ENCODE measurements at regions not wholly inside any gene's neighbourhood (a gene's known extent, or its start where the extent isn't known, plus 50 kb on each side); places are given as distances from the start of the nearest gene placed in this dataset.

GRCh38 chr2:107361751-107362381, 464.8 kb upstream of the RGPD4 start (continued):
- TF ChIP-seq ZNF462 (CRISPR knock-in tag; IDR thresholded peaks at IDR 0.05) (no peak), ZNF114 (CRISPR knock-in tag; IDR thresholded peaks at IDR 0.05) (no peak), EZH2 (IDR thresholded peaks at IDR 0.05; ENCODE audit: low read depth, unreplicated experiment) (no peak), POLR2AphosphoS5 (IDR thresholded peaks at IDR 0.05; ENCODE audit: low read depth) (no peak), CTCF (conservative IDR thresholded peaks at IDR 0.05; ENCODE audit: low read depth in 2 of 2) (no peak), STAT1 (IDR thresholded peaks at IDR 0.05; ENCODE audit: unreplicated experiment) (no peak), EZH2phosphoT487 (IDR thresholded peaks at IDR 0.05; ENCODE audit: unreplicated experiment) (no peak)
- TF ChIP-seq, protein P1, sequence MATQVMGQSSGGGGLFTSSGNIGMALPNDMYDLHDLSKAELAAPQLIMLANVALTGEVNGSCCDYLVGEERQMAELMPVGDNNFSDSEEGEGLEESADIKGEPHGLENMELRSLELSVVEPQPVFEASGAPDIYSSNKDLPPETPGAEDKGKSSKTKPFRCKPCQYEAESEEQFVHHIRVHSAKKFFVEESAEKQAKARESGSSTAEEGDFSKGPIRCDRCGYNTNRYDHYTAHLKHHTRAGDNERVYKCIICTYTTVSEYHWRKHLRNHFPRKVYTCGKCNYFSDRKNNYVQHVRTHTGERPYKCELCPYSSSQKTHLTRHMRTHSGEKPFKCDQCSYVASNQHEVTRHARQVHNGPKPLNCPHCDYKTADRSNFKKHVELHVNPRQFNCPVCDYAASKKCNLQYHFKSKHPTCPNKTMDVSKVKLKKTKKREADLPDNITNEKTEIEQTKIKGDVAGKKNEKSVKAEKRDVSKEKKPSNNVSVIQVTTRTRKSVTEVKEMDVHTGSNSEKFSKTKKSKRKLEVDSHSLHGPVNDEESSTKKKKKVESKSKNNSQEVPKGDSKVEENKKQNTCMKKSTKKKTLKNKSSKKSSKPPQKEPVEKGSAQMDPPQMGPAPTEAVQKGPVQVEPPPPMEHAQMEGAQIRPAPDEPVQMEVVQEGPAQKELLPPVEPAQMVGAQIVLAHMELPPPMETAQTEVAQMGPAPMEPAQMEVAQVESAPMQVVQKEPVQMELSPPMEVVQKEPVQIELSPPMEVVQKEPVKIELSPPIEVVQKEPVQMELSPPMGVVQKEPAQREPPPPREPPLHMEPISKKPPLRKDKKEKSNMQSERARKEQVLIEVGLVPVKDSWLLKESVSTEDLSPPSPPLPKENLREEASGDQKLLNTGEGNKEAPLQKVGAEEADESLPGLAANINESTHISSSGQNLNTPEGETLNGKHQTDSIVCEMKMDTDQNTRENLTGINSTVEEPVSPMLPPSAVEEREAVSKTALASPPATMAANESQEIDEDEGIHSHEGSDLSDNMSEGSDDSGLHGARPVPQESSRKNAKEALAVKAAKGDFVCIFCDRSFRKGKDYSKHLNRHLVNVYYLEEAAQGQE (IDR thresholded peaks at IDR 0.05; ENCODE audit: unreplicated experiment), result no peak
